ENCODE measurements at regions not wholly inside any gene's neighbourhood (a gene's known extent, or its start where the extent isn't known, plus 50 kb on each side); places are given as distances from the start of the nearest gene placed in this dataset.
"Not testable (repeated sequence)": the region's sequence is repeated elsewhere in the genome, so short reads cannot be mapped to it uniquely, and the experiment has no call there.

GRCh38 chr15:95734422-95735316 is 595.8 kb upstream of the NR2F2 start:
- no peak for DNase-seq

- DNase-seq = no peak
Measured at GRCh38 chr15:95737060-95737459, 593.4 kb upstream of the NR2F2 start.

- DNase-seq = no peak
Measured at GRCh38 chr15:95739131-95739530, 591.4 kb upstream of the NR2F2 start.

- DNase-seq = no peak
Measured at GRCh38 chr15:95741830-95742229, 588.7 kb upstream of the NR2F2 start.

GRCh38 chr15:95742256-95742655 is 588.2 kb upstream of the NR2F2 start:
- no peak for DNase-seq

- no peak for DNase-seq
Measured at GRCh38 chr15:95742836-95743235, 587.7 kb upstream of the NR2F2 start.

GRCh38 chr15:95757171-95757570 is 573.3 kb upstream of the NR2F2 start:
- no peak for DNase-seq

- no peak for DNase-seq
Measured at GRCh38 chr15:95758451-95758850, 572.0 kb upstream of the NR2F2 start.

- DNase-seq = no peak
Measured at GRCh38 chr15:95758851-95759250, 571.6 kb upstream of the NR2F2 start.

- no peak for DNase-seq
Measured at GRCh38 chr15:95760508-95760907, 570.0 kb upstream of the NR2F2 start.

- no peak for DNase-seq
Measured at GRCh38 chr15:95761501-95762165, 568.9 kb upstream of the NR2F2 start.

- no peak for DNase-seq
Measured at GRCh38 chr15:95763426-95763825, 567.1 kb upstream of the NR2F2 start.

GRCh38 chr15:95765161-95765560 is 565.3 kb upstream of the NR2F2 start:
- no peak for DNase-seq

GRCh38 chr15:95770196-95770595 is 560.3 kb upstream of the NR2F2 start:
- DNase-seq = no peak

- no peak for DNase-seq
Measured at GRCh38 chr15:95772982-95773381, 557.5 kb upstream of the NR2F2 start.

GRCh38 chr15:95784508-95784907 is 546.0 kb upstream of the NR2F2 start:
- no peak for DNase-seq

GRCh38 chr15:95785276-95785675 is 545.2 kb upstream of the NR2F2 start:
- DNase-seq = not testable (repeated sequence)

GRCh38 chr15:95793231-95793630 is 537.3 kb upstream of the NR2F2 start:
- DNase-seq = no peak

- DNase-seq = no peak
Measured at GRCh38 chr15:95795386-95795785, 535.1 kb upstream of the NR2F2 start.

- DNase-seq = no peak
Measured at GRCh38 chr15:95799286-95800200, 531.0 kb upstream of the NR2F2 start.

GRCh38 chr15:95804484-95804883 is 526.0 kb upstream of the NR2F2 start:
- DNase-seq = no peak

- DNase-seq = no peak
Measured at GRCh38 chr15:95812491-95812890, 518.0 kb upstream of the NR2F2 start.

GRCh38 chr15:95814908-95815307 is 515.6 kb upstream of the NR2F2 start:
- no peak for DNase-seq

All from stimulated activated CD4-positive, alpha-beta T cell treated with anti-CD3 and anti-CD28 coated beads, Interleukin-4, amount 100 ng/mL, for 4 hours (primary cell).